ENCODE measurements at regions not wholly inside any gene's neighbourhood (a gene's known extent, or its start where the extent isn't known, plus 50 kb on each side); places are given as distances from the start of the nearest gene placed in this dataset.

- ATAC-seq (ENCODE audit: insufficient read depth, low read depth) = no peak
- Histone ChIP-seq H4K20me1 (ENCODE audit: insufficient read depth, low read length) (no peaks in the 10 kb centered on the region), H3K27me3 (ENCODE audit: insufficient read depth, low read length, poor library complexity) (no peaks in the 10 kb centered on the region), H3K4me1 (ENCODE audit: insufficient read depth, low read length) (no peaks in the 10 kb centered on the region), H3K9me3 (ENCODE audit: insufficient read depth, low read length, severe bottlenecking) (no peaks in the 10 kb centered on the region), H3K36me3 (ENCODE audit: insufficient read depth, low read length) (no peaks in the 10 kb centered on the region), H3K27ac (ENCODE audit: low read length) (no peak overlapping the region), H2AFZ (ENCODE audit: low read depth, low read length) (no peak overlapping the region), H3K4me2 (ENCODE audit: insufficient read depth, low read length) (no peak overlapping the region), H3K9ac (ENCODE audit: low read depth, low read length) (no peak overlapping the region), H3K4me3 (ENCODE audit: low read depth in 1 of 2, low read length in 2 of 2) (no peak overlapping the region), H3K79me2 (ENCODE audit: insufficient read depth, low read length) (no peaks in the 10 kb centered on the region)
- TF ChIP-seq EZH2 (IDR thresholded peaks at IDR 0.05; ENCODE audit: borderline replicate concordance, low read depth, low read length, severe bottlenecking) (no peak), CTCF (IDR thresholded peaks at IDR 0.05; ENCODE audit: borderline replicate concordance, extremely low read depth, low read length, poor library complexity, severe bottlenecking) (no peak)
- DNase-seq = no peak
Measured at GRCh38 chr7:34396437-34397064, 261.5 kb upstream of the NPSR1 start.

DNA sequence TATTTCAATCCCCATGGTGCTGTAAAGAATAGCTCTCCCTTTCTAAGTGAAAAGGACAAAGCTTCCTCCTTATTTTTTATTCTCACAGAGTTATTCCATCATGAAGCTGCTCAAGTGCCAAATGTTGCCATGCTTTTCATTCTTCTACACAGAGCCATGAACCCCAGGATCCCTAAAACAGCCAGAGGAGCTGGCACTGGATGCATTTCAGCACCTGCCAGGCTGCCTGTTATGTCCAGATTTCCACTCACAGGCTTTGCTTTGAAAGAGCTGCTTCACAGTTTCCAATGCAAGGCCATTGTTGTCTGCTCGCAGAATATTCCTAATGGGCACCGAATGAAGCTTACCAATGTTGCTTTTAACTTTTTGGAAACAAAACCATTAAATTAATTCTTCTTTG is 256.2 kb upstream of the NPSR1 start:
- Histone ChIP-seq H3K4me3 (ENCODE audit: low read depth in 1 of 2, low read length in 2 of 2) (no peak overlapping the region), H3K4me1 (ENCODE audit: insufficient read depth, low read length) (no peaks in the 10 kb centered on the region), H3K36me3 (ENCODE audit: insufficient read depth, low read length) (no peaks in the 10 kb centered on the region), H3K4me2 (ENCODE audit: insufficient read depth, low read length) (no peak overlapping the region), H3K27ac (ENCODE audit: low read length) (no peak overlapping the region), H3K27me3 (ENCODE audit: insufficient read depth, low read length, poor library complexity) (no peaks in the 10 kb centered on the region), H4K20me1 (ENCODE audit: insufficient read depth, low read length) (no peaks in the 10 kb centered on the region), H3K79me2 (ENCODE audit: insufficient read depth, low read length) (no peaks in the 10 kb centered on the region), H3K9me3 (ENCODE audit: insufficient read depth, low read length, severe bottlenecking) (no peaks in the 10 kb centered on the region), H3K9ac (ENCODE audit: low read depth, low read length) (no peak overlapping the region), H2AFZ (ENCODE audit: low read depth, low read length) (no peak overlapping the region)
- TF ChIP-seq CTCF (IDR thresholded peaks at IDR 0.05; ENCODE audit: borderline replicate concordance, extremely low read depth, low read length, poor library complexity, severe bottlenecking) = no peak
- TF ChIP-seq EZH2 (IDR thresholded peaks at IDR 0.05; ENCODE audit: borderline replicate concordance, low read depth, low read length, severe bottlenecking) = no peak
- DNase-seq (no peak), ATAC-seq (ENCODE audit: insufficient read depth, low read depth) (no peak)

DNA sequence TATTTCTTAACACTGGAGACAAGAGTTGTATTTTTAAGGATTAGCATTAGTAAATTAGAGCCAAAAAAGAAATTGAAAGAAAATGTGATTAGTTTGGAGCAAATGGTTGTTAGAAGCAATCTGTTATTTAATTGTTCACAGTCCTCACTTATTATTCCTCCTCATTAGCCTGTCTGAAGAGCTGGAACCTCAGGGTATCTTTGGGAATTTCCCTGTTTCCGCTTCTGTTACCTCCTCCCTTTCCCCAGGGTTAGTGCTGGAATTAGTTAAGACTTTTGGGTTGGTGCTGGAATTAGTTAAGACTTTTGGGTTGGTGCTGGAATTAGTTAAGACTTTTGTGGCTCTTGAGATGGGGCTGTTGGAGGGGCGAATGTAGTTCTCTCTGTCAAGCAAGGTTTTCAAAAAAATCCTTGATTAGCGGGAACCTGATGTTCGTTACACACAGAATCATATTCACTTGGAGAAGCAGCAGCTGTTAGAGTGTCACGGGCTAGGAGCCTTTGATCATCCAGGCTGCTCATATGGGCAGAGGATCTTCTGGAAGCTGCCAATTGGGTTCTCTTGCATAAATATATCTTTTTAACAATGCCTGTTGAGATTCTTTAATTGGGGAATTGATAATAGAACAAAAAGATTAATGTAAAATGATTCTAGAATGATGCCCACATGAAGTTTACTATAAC is 251.0 kb upstream of the NPSR1 start:
- H3K9ac ChIP-seq (ENCODE audit: low read depth, low read length) = no peak overlapping the region
- ATAC-seq (ENCODE audit: insufficient read depth, low read depth) (no peak), DNase-seq (no peak)
- no peak overlapping the region for H2AFZ ChIP-seq (ENCODE audit: low read depth, low read length)
- no peak overlapping the region for H3K4me3 ChIP-seq (ENCODE audit: low read depth in 1 of 2, low read length in 2 of 2)
- no peaks in the 10 kb centered on the region for H3K27me3 ChIP-seq (ENCODE audit: insufficient read depth, low read length, poor library complexity)
- no peaks in the 10 kb centered on the region for H3K9me3 ChIP-seq (ENCODE audit: insufficient read depth, low read length, severe bottlenecking)
- no peaks in the 10 kb centered on the region for H4K20me1 ChIP-seq (ENCODE audit: insufficient read depth, low read length)
- H3K79me2 ChIP-seq (ENCODE audit: insufficient read depth, low read length) = no peaks in the 10 kb centered on the region
- H3K27ac ChIP-seq (ENCODE audit: low read length) = no peak overlapping the region
- H3K36me3 ChIP-seq (ENCODE audit: insufficient read depth, low read length) = no peaks in the 10 kb centered on the region
- TF ChIP-seq EZH2 (IDR thresholded peaks at IDR 0.05; ENCODE audit: borderline replicate concordance, low read depth, low read length, severe bottlenecking) (no peak), CTCF (IDR thresholded peaks at IDR 0.05; ENCODE audit: borderline replicate concordance, extremely low read depth, low read length, poor library complexity, severe bottlenecking) (no peak)
- no peaks in the 10 kb centered on the region for H3K4me1 ChIP-seq (ENCODE audit: insufficient read depth, low read length)
- no peak overlapping the region for H3K4me2 ChIP-seq (ENCODE audit: insufficient read depth, low read length)

All from DND-41 (cell line).